A673 (cell line): ENCODE measurements at regions not wholly inside any gene's neighbourhood (a gene's known extent, or its start where the extent isn't known, plus 50 kb on each side); places are given as distances from the start of the nearest gene placed in this dataset.

Source experiments
- BruUV-seq: library from RNA; stranded (reverse); fragments of 400-500 nt; replicated peaks from 2 replicates; lab custom pipeline; 2021; lab: Mats Ljungman, UMichigan
- CTCF ChIA-PET: fragments of 300-600 bp; sonication (Branson Sonifier 250); formaldehyde crosslinking; loops from one replicate; lab custom pipeline; 2022; ENCODE audit warnings: antibody characterized with exemption; lab: Charles Lee
- POLR2A ChIA-PET: fragments of 300-600 bp; sonication (Branson Sonifier 250); formaldehyde crosslinking; loops from one replicate; lab custom pipeline; 2022; ENCODE audit warnings: antibody characterized with exemption; ENCODE audit not compliant: low non-redundant PET; lab: Charles Lee
- DNase-seq: peaks from one replicate; pipeline ENCODE4 v3.0.0-alpha.2; 2015; ENCODE audit warnings: low spot score
- H3K27ac ChIP-seq: fragments of 200-600 bp; sonication (generic); 2 replicates; pipeline ENCODE4 v1.5.1; 2016; ENCODE audit warnings: mixed run types, low read depth, mild to moderate bottlenecking, mixed read lengths, antibody characterized with exemption, low read length; ENCODE audit not compliant: poor library complexity, severe bottlenecking
- H3K27me3 ChIP-seq: fragments of 200-600 bp; sonication (generic); replicated peaks from 2 replicates; pipeline ENCODE4 v1.6.1; 2017; ENCODE audit warnings: mixed run types, low read depth, mild to moderate bottlenecking, mixed read lengths, antibody characterized with exemption, low read length; ENCODE audit not compliant: insufficient read depth, poor library complexity
- H3K36me3 ChIP-seq: fragments of 200-600 bp; sonication (generic); 2 replicates; pipeline ENCODE4 v1.6.1; 2016; ENCODE audit warnings: mixed run types, mild to moderate bottlenecking, mixed read lengths, antibody characterized with exemption, low read length; ENCODE audit not compliant: insufficient read depth, poor library complexity, severe bottlenecking
- H3K4me1 ChIP-seq: fragments of 200-600 bp; sonication (generic); 2 replicates; pipeline ENCODE4 v1.6.1; 2017; ENCODE audit warnings: mixed run types, mild to moderate bottlenecking, mixed read lengths, antibody characterized with exemption, low read length; ENCODE audit not compliant: insufficient read depth, poor library complexity, severe bottlenecking
- H3K4me3 ChIP-seq: fragments of 200-600 bp; sonication (generic); 2 replicates; pipeline ENCODE4 v1.5.1; 2016; ENCODE audit warnings: low read depth, mixed run types, mild to moderate bottlenecking, mixed read lengths, low read length; ENCODE audit not compliant: poor library complexity, severe bottlenecking
- H3K9me3 ChIP-seq: fragments of 200-600 bp; sonication (generic); 2 replicates; pipeline ENCODE4 v1.6.1; 2016; ENCODE audit warnings: mixed run types, low read depth, mild to moderate bottlenecking, mixed read lengths, antibody characterized with exemption, low read length; ENCODE audit not compliant: poor library complexity, severe bottlenecking
- CTCF ChIP-seq: fragments of 300-800, 200-600 bp; sonication (generic); conservative IDR thresholded peaks from 2 replicates; pipeline ENCODE4 v1.5.1; 2017; ENCODE audit warnings: low read depth, mild to moderate bottlenecking, antibody characterized with exemption, low read length, moderate library complexity, mixed read lengths
- EZH2 ChIP-seq: fragments of 200-600 bp; sonication (generic); IDR thresholded peaks from 2 replicates; pipeline ENCODE4 v1.6.1; 2017; ENCODE audit warnings: borderline replicate concordance, low read depth, mild to moderate bottlenecking, mixed read lengths, antibody characterized with exemption, low read length; ENCODE audit not compliant: poor library complexity, severe bottlenecking
- intact Hi-C: fragments of 100-400 bp; cut with micrococcal nuclease; formaldehyde crosslinking; loops from one replicate; pipeline ENCODE4 v1.10.0; 2022; ENCODE audit not compliant: unreplicated experiment

DNA sequence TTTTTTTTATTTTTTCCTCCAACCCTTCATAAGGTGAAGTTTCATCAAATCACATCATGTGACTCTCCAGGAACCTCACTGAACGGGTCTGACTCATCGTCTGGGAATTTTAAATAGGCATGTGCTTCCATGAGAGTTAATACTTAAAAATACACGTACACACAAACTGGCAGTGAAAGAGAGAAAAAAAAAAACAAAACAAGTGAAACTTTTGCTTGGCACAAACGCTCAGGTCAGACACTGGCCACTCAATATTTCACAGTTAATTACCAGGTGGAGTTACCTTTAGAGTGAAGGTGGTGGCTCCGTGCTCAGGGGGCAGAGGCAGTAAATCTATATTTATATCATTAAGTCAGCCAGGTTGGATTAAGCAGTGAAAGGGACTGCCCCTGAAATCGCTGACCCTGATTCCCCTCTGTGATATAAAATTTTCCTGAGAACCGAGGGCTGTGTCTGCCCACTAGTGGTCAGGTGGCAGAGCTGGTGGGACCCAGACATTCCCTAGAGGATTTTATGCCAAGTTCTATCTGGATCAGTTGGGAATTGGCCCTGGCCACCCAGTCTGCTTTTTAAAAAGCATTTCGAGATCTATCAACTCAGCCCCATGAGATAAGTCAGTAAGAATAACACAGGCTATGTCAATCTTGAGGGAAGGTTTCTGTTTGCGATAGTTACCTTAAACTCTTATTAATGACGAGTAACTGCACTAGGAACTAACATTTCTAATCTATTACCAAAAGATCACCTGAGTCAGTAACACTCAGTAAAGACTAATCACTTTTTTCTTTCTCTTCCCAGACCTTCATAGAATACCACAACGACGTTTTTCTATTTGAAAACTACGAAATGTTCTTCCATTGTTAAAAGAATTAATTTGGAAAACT lies 259.1 kb downstream of the HDGFL1 start:
- Histone ChIP-seq H3K9me3 (no peaks in the 10 kb centered on the region), H3K27ac (no peak overlapping the region), H3K4me1 (peaks cover 23% of the 10 kb centered on the region), H3K36me3 (no peaks in the 10 kb centered on the region), H3K27me3 (no peaks in the 10 kb centered on the region), H3K4me3 (no peak overlapping the region)
- CTCF ChIA-PET: no interaction called here
- no TSS peak for BruUV-seq
- POLR2A ChIA-PET: interaction anchor here (0.6 kb wide), 1 partner anchor 50 kb away, joined by 4 read pairs; no protein-coding TSS in a partner anchor
- TF ChIP-seq EZH2: no peak
- peak; percentile 60 for TF ChIP-seq CTCF
- peak; percentile 90 for DNase-seq
- intact Hi-C loops: no loop called here

DNA sequence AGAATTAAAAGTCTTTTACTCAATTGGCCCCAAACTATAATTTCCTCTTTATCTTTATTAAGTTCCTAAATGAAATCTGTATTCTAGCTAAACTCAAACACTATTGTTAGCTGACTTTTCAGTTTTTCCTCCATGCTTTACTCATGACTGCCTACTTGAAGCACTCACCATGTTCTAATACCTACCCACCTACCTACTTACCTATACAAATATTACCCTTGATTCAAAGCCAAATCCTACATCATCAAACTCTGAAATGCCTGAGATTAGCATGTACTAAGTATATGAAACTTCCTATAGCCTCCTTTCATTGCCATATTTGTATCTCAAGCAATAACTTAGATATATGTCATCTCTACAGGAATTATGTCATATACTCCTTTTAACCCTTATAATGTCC lies 259.7 kb downstream of the HDGFL1 start:
- Histone ChIP-seq H3K9me3 (no peaks in the 10 kb centered on the region), H3K4me3 (no peak overlapping the region), H3K27ac (no peak overlapping the region), H3K4me1 (peaks cover 23% of the 10 kb centered on the region), H3K36me3 (no peaks in the 10 kb centered on the region), H3K27me3 (no peaks in the 10 kb centered on the region)
- TF ChIP-seq CTCF (no peak), EZH2 (no peak)
- intact Hi-C loops: no loop called here
- POLR2A ChIA-PET: no interaction called here
- CTCF ChIA-PET: no interaction called here
- DNase-seq: no peak
- BruUV-seq: no TSS peak

- peaks cover 17% of the 10 kb centered on the region for H3K4me1 ChIP-seq
- no peak overlapping the region for H3K4me3 ChIP-seq
- POLR2A ChIA-PET: no interaction called here
- H3K27me3 ChIP-seq: no peaks in the 10 kb centered on the region
- CTCF ChIA-PET: no interaction called here
- no peaks in the 10 kb centered on the region for H3K9me3 ChIP-seq
- TF ChIP-seq EZH2: no peak
- TF ChIP-seq CTCF: no peak
- intact Hi-C loops: no loop called here
- H3K36me3 ChIP-seq: no peaks in the 10 kb centered on the region
- H3K27ac ChIP-seq: no peak overlapping the region
- BruUV-seq: no TSS peak
- no peak for DNase-seq
Observed at GRCh38 chr6:22830463-22830862, 261.1 kb downstream of the HDGFL1 start.
